ENCODE measurements at regions not wholly inside any gene's neighbourhood (a gene's known extent, or its start where the extent isn't known, plus 50 kb on each side); places are given as distances from the start of the nearest gene placed in this dataset.
"Not testable (repeated sequence)": the region's sequence is repeated elsewhere in the genome, so short reads cannot be mapped to it uniquely, and the experiment has no call there.

DNA sequence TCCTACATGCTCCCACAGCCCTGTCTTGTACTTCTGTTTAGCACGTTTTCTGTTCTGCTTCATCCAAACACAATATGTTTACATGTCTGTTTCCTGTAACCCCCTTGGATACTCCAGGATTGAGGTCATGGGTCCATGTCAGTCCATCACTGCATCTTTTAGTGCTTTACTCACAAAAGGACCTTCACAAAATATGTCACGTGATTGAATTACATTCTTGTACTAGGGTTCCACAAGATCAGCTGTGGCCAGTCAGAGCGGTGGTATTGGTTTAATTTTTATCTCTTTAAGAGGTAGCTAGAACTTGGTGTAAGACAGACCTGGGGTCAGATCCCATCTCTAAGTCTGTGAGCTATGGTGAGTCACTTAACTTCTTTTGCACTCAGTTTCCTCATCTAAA is 201.2 kb upstream of the FAM78B start:
- H3K36me3 ChIP-seq (ENCODE audit: control insufficient read depth, insufficient read depth, low read length) = no peaks in the 10 kb centered on the region
- no peaks in the 10 kb centered on the region for H3K27me3 ChIP-seq (ENCODE audit: control insufficient read depth, insufficient read depth, low read length)
- H3K9ac ChIP-seq (ENCODE audit: low read depth, low read length) = no peak overlapping the region
- H3K9me3 ChIP-seq (ENCODE audit: control insufficient read depth, insufficient read depth, low read length) = no peaks in the 10 kb centered on the region
- H3K4me3 ChIP-seq (ENCODE audit: low read depth, low read length) = no peak overlapping the region
- H3K4me1 ChIP-seq (ENCODE audit: control insufficient read depth, insufficient read depth, low read length) = no peaks in the 10 kb centered on the region

DNA sequence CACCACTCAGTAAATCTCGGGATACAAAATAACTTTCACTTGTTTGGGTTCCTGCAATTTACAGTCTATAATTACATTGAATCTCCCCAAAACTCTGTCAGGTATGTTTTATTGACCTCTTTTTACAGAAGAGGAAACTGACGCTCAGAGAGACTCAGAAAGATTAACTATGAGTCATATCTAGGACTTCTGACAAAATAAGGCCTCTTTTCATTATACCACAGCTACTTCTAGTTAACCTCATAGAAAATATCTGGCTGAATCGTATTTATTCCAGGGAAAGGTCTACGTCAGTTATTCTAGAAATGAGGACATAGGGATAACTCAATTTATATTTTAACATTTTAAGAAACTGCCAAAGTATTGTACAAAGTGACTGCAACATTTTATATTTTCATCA is 211.1 kb upstream of the FAM78B start:
- Histone ChIP-seq H3K27me3 (ENCODE audit: control insufficient read depth, insufficient read depth, low read length) (no peaks in the 10 kb centered on the region), H3K9ac (ENCODE audit: low read depth, low read length) (no peak overlapping the region), H3K4me3 (ENCODE audit: low read depth, low read length) (no peak overlapping the region)

DNA sequence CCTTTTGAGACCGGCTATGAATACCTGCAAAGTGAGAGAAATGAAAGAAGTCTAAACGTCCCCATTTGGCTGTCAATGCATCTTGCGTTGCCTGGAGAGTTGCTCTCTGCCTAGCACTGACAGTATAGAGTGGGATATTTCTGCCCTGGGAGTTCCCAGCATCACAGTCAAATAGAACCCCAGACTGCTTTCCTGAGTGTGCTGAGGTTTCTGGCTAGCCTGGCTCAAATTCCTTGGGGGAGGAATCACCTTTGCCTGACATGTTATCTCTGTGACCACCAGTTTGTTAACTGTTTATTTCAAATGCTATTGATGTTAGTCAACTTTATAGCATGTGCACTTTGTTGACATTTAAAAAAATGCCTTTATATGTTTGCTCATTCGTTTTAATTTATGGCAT is 212.0 kb upstream of the FAM78B start:
- no peak overlapping the region for H3K9ac ChIP-seq (ENCODE audit: low read depth, low read length)
- no peaks in the 10 kb centered on the region for H3K36me3 ChIP-seq (ENCODE audit: control insufficient read depth, insufficient read depth, low read length)
- no peaks in the 10 kb centered on the region for H3K27me3 ChIP-seq (ENCODE audit: control insufficient read depth, insufficient read depth, low read length)
- peaks cover 7% of the 10 kb centered on the region for H3K4me1 ChIP-seq (ENCODE audit: control insufficient read depth, insufficient read depth, low read length)
- no peak overlapping the region for H3K4me3 ChIP-seq (ENCODE audit: low read depth, low read length)
- no peaks in the 10 kb centered on the region for H3K9me3 ChIP-seq (ENCODE audit: control insufficient read depth, insufficient read depth, low read length)

More for the DNA sequence above, 211.1 kb upstream of the FAM78B start:
- Histone ChIP-seq H3K36me3 (ENCODE audit: control insufficient read depth, insufficient read depth, low read length) (no peaks in the 10 kb centered on the region), H3K4me1 (ENCODE audit: control insufficient read depth, insufficient read depth, low read length) (peaks cover 4% of the 10 kb centered on the region), H3K9me3 (ENCODE audit: control insufficient read depth, insufficient read depth, low read length) (no peaks in the 10 kb centered on the region)

DNA sequence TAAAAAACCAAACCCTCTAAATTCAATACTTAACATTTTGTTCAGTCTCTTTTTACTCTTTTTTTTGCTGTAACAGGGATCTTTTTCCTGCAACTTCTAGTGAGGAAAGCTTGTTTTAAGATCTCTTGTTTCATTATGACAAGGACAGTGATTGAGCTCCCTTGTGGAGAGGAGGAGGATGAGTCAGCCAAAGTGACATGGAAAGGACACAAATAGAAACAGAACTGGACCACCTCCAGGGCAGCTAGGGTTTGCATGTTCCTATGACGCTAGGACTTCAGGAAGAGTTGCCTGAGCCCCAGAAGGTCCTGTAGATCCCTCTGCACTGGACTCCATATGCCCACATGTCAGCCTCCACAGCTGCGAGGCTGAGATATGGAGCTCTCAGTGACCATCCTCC is 212.6 kb upstream of the FAM78B start:
- Histone ChIP-seq H3K9ac (ENCODE audit: low read depth, low read length) (no peak overlapping the region), H3K36me3 (ENCODE audit: control insufficient read depth, insufficient read depth, low read length) (no peaks in the 10 kb centered on the region), H3K9me3 (ENCODE audit: control insufficient read depth, insufficient read depth, low read length) (no peaks in the 10 kb centered on the region), H3K27me3 (ENCODE audit: control insufficient read depth, insufficient read depth, low read length) (peaks cover 5% of the 10 kb centered on the region), H3K4me3 (ENCODE audit: low read depth, low read length) (no peak overlapping the region), H3K4me1 (ENCODE audit: control insufficient read depth, insufficient read depth, low read length) (peaks cover 12% of the 10 kb centered on the region)

DNA sequence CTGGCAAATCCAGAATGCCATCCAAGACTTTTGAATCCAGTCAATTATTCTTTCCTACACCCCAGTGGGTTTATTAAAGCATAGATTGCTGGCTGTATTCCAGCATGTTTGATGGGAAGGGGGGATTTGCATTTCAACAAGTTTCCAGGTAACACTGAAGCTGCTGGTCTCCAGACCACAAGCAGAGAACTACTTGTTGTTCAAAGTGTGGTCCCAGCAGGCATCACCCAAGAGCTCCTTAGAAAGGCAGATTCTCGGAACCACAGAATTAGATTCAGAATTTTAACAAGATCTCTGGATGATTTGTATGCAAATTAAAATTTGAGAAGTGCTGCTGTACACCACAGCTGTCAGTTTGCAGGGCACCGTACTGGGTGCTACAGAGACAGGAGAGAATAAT is 216.3 kb upstream of the FAM78B start:
- Histone ChIP-seq H3K36me3 (ENCODE audit: control insufficient read depth, insufficient read depth, low read length) (no peaks in the 10 kb centered on the region), H3K4me1 (ENCODE audit: control insufficient read depth, insufficient read depth, low read length) (peaks cover 16% of the 10 kb centered on the region), H3K9me3 (ENCODE audit: control insufficient read depth, insufficient read depth, low read length) (no peaks in the 10 kb centered on the region), H3K4me3 (ENCODE audit: low read depth, low read length) (no peak overlapping the region), H3K9ac (ENCODE audit: low read depth, low read length) (no peak overlapping the region), H3K27me3 (ENCODE audit: control insufficient read depth, insufficient read depth, low read length) (peaks cover 7% of the 10 kb centered on the region)

DNA sequence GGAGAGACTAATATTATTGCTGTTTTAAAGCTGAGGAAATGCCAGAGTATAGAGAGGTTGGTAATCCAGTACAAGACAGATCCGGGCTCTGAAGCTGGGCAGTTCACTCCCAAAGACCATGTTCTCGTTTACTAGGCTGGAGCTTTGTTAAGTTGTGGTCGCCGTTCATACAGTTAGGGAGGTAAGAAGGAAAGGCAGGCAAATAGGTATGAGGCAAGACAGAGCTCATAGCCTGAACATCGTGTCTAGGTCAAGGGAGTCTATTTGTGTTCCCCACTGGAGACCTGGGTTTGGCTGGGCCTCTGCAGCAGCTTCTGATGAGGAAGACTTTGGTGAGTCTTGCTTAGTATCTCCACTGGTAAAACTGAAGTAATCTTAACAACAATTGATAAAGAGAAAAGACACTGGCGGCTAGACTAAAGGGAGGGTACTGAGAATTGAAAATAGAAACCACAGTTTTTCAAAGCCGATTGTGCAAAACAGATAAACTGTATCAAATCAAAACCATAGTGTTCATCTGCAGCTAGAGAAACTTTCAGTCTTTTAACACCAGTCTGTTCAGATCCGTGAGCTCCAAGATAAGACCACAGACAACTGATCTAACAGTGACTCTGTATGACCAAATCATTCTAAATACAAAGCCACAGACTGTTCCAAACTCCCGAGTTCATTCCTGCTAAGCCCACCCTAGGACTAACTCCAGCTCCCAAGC is 217.0 kb upstream of the FAM78B start:
- no peaks in the 10 kb centered on the region for H3K36me3 ChIP-seq (ENCODE audit: control insufficient read depth, insufficient read depth, low read length)
- H3K27me3 ChIP-seq (ENCODE audit: control insufficient read depth, insufficient read depth, low read length) = peaks cover 7% of the 10 kb centered on the region
- no peak overlapping the region for H3K4me3 ChIP-seq (ENCODE audit: low read depth, low read length)
- no peaks in the 10 kb centered on the region for H3K9me3 ChIP-seq (ENCODE audit: control insufficient read depth, insufficient read depth, low read length)
- peaks cover 16% of the 10 kb centered on the region for H3K4me1 ChIP-seq (ENCODE audit: control insufficient read depth, insufficient read depth, low read length)
- no peak overlapping the region for H3K9ac ChIP-seq (ENCODE audit: low read depth, low read length)

DNA sequence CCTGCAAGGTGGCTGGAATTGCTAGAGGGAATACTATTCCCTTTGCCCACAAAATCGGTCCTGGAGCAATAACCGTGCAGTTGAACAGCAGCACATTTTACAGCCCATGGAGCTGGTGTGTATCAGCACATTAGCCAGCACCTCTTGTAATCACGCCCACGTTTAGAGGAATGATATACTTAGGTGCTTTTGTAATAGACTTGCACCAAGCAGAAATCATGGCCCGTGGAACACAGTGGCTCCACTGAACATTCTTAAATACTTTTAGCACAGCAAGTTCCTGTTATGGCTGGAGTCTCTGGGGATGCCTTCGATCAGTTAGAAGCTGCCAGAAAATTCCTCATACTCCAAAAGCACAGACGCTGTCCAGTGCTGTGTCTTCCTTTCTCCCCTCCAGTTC is 218.1 kb upstream of the FAM78B start:
- Histone ChIP-seq H3K9ac (ENCODE audit: low read depth, low read length) (no peak overlapping the region), H3K27me3 (ENCODE audit: control insufficient read depth, insufficient read depth, low read length) (peaks cover 7% of the 10 kb centered on the region)

DNA sequence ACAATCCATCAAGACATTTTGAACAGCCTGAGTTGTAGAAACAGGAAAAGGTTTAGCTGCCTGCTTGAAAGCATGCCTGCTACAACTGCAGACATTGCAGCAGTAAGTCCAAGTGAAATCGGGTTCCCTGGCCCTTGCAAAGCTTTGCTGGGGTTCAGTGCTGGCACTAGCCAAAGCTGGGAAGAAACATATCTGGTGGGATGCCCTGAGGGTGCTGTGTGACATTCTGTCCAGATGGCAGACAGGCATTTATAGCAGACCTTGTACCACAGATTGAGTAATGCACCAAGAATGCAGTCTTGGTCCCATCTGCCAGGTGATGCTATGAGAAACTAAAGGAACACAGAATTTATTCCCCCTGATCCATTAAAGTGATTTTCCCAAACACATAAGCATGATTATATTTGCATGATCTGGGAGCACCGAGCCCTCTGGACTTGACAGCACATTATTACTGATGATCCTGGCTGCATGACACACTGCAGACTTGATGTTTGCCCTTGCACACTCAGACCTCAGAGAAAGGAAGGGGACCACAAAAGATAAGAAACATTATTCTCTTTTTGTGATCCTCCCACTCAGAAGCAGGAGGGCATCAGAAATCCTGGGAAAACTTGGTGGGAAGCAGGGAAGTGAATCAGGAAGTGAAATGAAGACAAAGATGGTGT is 223.7 kb upstream of the FAM78B start:
- H3K4me3 ChIP-seq (ENCODE audit: low read depth, low read length) = no peak overlapping the region
- no peaks in the 10 kb centered on the region for H3K4me1 ChIP-seq (ENCODE audit: control insufficient read depth, insufficient read depth, low read length)
- no peak overlapping the region for H3K9ac ChIP-seq (ENCODE audit: low read depth, low read length)
- H3K27me3 ChIP-seq (ENCODE audit: control insufficient read depth, insufficient read depth, low read length) = no peaks in the 10 kb centered on the region
- H3K9me3 ChIP-seq (ENCODE audit: control insufficient read depth, insufficient read depth, low read length) = no peaks in the 10 kb centered on the region
- H3K36me3 ChIP-seq (ENCODE audit: control insufficient read depth, insufficient read depth, low read length) = no peaks in the 10 kb centered on the region

More for the DNA sequence above, 218.1 kb upstream of the FAM78B start:
- H3K36me3 ChIP-seq (ENCODE audit: control insufficient read depth, insufficient read depth, low read length) = no peaks in the 10 kb centered on the region
- H3K4me3 ChIP-seq (ENCODE audit: low read depth, low read length) = no peak overlapping the region
- peaks cover 16% of the 10 kb centered on the region for H3K4me1 ChIP-seq (ENCODE audit: control insufficient read depth, insufficient read depth, low read length)
- no peaks in the 10 kb centered on the region for H3K9me3 ChIP-seq (ENCODE audit: control insufficient read depth, insufficient read depth, low read length)

DNA sequence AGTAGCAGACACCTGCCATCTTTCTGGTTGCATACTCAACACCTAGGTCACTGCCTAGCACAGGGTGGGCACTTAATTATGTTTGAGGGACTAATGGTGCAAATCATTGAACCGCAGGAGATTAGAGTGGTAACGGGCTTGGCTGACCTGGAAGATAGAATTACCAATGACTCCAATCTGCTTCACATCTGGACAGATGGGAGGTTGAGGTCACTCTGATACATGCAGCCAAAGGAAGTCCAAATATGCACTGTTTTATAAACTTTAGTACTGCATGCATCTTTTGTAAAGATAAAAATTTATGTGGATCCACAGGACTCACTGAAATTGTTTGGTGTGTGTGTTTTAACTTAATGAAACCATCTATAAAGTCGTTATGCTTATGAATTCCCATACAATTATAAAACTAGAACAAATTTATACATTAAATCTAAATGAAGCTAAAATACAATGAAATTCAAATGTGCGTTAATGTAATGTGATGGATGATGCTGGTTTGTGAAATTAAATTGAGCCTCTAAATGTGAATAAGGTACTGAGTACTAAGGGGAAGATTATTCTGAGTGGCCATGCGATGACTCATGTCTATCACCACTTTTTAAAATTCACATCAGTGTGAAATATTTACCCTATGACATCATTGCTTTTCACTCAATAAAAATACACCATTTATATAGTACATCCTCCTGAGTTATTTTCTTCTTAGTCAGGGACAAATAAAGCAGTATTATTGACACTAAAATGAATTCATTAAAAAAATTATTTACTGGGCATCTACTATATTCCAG is 224.7 kb upstream of the FAM78B start:
- H3K9ac ChIP-seq (ENCODE audit: low read depth, low read length) = no peak overlapping the region
- H3K4me3 ChIP-seq (ENCODE audit: low read depth, low read length) = no peak overlapping the region
- H3K4me1 ChIP-seq (ENCODE audit: control insufficient read depth, insufficient read depth, low read length) = no peaks in the 10 kb centered on the region
- no peaks in the 10 kb centered on the region for H3K36me3 ChIP-seq (ENCODE audit: control insufficient read depth, insufficient read depth, low read length)
- H3K27me3 ChIP-seq (ENCODE audit: control insufficient read depth, insufficient read depth, low read length) = no peaks in the 10 kb centered on the region
- H3K9me3 ChIP-seq (ENCODE audit: control insufficient read depth, insufficient read depth, low read length) = no peaks in the 10 kb centered on the region

DNA sequence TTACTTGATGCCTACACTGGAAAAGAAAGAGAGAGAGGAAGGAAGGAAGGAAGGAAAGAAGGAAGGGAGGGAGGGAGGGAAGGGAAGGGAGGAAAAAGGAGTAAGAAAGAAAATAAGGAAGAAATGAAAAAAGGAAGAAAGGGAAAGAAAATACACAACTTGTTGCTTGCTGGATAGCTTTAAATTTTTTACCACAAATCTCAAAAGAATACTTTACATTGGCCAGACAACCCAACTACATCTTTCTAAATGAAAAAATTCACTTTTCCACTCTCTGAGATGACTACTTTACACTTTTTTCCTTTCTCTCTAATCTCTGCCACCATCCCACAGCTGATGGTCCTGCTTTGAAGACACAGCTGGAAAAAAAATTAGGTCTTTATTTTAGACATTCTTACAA is 228.9 kb upstream of the FAM78B start:
- H3K36me3 ChIP-seq (ENCODE audit: control insufficient read depth, insufficient read depth, low read length) = no peaks in the 10 kb centered on the region

DNA sequence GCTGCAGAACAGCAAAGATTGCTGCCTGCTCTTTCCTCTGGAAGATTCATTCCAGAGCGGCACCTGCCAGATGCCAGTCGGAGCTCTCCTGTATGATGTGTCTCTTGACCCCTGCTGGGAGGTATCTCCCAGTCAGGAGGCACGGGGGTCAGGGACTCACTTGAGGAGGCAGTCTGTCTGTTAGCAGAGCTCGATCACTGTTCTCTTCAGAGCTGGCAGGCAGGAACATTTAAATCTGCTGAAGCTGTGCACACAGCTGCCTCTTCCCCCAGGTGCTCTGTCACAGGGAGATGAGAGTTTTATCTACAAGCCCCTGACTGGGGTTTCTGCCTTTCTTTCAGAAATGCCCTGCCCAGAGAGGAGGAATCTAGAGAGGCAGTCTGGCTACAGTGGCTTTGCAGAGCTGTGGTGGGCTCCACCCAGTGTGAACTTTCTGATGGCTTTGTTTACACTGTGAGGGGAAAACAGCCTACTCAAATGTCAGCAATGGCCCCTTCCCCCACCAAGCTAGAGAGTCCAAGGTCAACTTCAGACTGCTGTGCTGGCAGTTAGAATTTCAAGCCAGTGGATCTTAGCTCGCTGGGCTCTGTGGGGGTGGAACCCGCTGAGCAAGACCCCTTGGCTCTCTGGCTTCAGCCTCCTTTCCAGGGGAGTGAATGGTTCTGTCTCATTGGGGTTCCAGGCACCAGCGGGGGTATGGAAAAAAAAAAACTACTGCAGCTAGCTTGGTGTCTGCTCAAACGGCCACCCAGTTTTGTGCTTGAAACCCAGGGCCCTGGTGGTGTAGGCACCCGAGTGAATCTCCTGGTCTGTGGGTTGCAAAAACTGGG is 242.7 kb upstream of the FAM78B start:
- H3K36me3 ChIP-seq (ENCODE audit: control insufficient read depth, insufficient read depth, low read length); H3K27me3 ChIP-seq (ENCODE audit: control insufficient read depth, insufficient read depth, low read length); H3K4me3 ChIP-seq (ENCODE audit: low read depth, low read length); H3K4me1 ChIP-seq (ENCODE audit: control insufficient read depth, insufficient read depth, low read length); H3K9ac ChIP-seq (ENCODE audit: low read depth, low read length); H3K9me3 ChIP-seq (ENCODE audit: control insufficient read depth, insufficient read depth, low read length): not testable (repeated sequence)

More for the DNA sequence above, 228.9 kb upstream of the FAM78B start:
- Histone ChIP-seq H3K9ac (ENCODE audit: low read depth, low read length) (no peak overlapping the region), H3K4me3 (ENCODE audit: low read depth, low read length) (no peak overlapping the region), H3K4me1 (ENCODE audit: control insufficient read depth, insufficient read depth, low read length) (no peaks in the 10 kb centered on the region), H3K9me3 (ENCODE audit: control insufficient read depth, insufficient read depth, low read length) (no peaks in the 10 kb centered on the region), H3K27me3 (ENCODE audit: control insufficient read depth, insufficient read depth, low read length) (no peaks in the 10 kb centered on the region)

All from iPS-15b (cell line).